ENCODE measurements at regions not wholly inside any gene's neighbourhood (a gene's known extent, or its start where the extent isn't known, plus 50 kb on each side); places are given as distances from the start of the nearest gene placed in this dataset.

DNA sequence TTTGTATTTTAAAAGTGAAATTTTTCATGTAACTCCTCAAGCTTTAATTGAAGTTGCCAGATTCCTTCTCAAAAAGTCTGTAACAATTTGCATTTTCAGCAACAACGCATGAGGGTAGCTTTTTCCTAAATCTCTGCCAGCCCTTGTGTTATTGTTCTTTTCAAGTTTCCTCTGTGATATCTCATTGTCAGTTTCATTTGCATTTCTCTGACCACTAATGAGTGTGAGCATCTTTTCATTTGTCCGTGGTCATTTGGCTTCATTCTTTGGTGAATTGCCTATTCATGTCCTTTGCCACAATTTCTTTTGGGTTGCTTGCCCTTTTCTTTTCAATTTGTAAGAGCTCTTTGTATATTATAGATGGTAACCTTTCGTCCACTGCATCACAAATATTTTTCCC, 68.0 kb upstream of the NKD1 start:
- H3K27ac ChIP-seq (ENCODE audit: low read depth in 1 of 2, low read length in 2 of 2) = no peak overlapping the region
- no peak for DNase-seq
- H3K4me3 ChIP-seq (replicated peaks in 1 of 3; ENCODE audit: low read depth in 2 of 3, low read length in 3 of 3) = no peak overlapping the region
- H3K9me3 ChIP-seq (replicated peaks in 1 of 2; ENCODE audit: control insufficient read depth in 1 of 2, insufficient read depth in 1 of 2, low read length in 2 of 2) = peaks cover 7 to 12% of the 10 kb centered on the region in 2 donors
- no peaks in the 10 kb centered on the region for H3K4me1 ChIP-seq (ENCODE audit: control insufficient read depth in 1 of 2, insufficient read depth in 2 of 2, low read length in 2 of 2)
- H3K36me3 ChIP-seq (replicated peaks in 1 of 2; ENCODE audit: control insufficient read depth in 1 of 2, insufficient read depth in 2 of 2, low read length in 2 of 2) = no peaks in the 10 kb centered on the region
- H3K4me3 Mint-ChIP-seq = no peak overlapping the region
- H3K27ac Mint-ChIP-seq = no peak overlapping the region
- no peak overlapping the region for H3K9ac ChIP-seq (ENCODE audit: insufficient read depth, low read length, poor library complexity, severe bottlenecking)
- TF ChIP-seq, protein P1, sequence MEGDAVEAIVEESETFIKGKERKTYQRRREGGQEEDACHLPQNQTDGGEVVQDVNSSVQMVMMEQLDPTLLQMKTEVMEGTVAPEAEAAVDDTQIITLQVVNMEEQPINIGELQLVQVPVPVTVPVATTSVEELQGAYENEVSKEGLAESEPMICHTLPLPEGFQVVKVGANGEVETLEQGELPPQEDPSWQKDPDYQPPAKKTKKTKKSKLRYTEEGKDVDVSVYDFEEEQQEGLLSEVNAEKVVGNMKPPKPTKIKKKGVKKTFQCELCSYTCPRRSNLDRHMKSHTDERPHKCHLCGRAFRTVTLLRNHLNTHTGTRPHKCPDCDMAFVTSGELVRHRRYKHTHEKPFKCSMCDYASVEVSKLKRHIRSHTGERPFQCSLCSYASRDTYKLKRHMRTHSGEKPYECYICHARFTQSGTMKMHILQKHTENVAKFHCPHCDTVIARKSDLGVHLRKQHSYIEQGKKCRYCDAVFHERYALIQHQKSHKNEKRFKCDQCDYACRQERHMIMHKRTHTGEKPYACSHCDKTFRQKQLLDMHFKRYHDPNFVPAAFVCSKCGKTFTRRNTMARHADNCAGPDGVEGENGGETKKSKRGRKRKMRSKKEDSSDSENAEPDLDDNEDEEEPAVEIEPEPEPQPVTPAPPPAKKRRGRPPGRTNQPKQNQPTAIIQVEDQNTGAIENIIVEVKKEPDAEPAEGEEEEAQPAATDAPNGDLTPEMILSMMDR (IDR thresholded peaks at IDR 0.05) = no peak
- no peak overlapping the region for H3K4me2 ChIP-seq (replicated peaks; ENCODE audit: extremely low read depth, low read length, poor library complexity, severe bottlenecking)
- H3K4me1 Mint-ChIP-seq = no peaks in the 10 kb centered on the region
- H2AFZ ChIP-seq (ENCODE audit: insufficient read depth, low read depth, low read length, poor library complexity, severe bottlenecking) = no peak overlapping the region
- H3K36me3 Mint-ChIP-seq = no peaks in the 10 kb centered on the region
- no peaks in the 10 kb centered on the region for H3K79me2 ChIP-seq (ENCODE audit: insufficient read depth, low read length)
- H3K27me3 Mint-ChIP-seq (ENCODE audit: low read depth in 3 of 3) = peaks cover 4 to 28% (median 8%) of the 10 kb centered on the region in 3 donors
- no peaks in the 10 kb centered on the region for H3K27me3 ChIP-seq (ENCODE audit: control insufficient read depth in 2 of 2, insufficient read depth in 2 of 2, low read length in 2 of 2)
- intact Hi-C loops (cut with micrococcal nuclease) = no loop called here
- no peaks in the 10 kb centered on the region for H4K20me1 ChIP-seq (ENCODE audit: insufficient read depth, low read length)
- WGBS (ENCODE audit: insufficient coverage) = 100% methylated on average over 1 of the region's 3 CpGs
- peaks cover 6 to 19% (median 13%) of the 10 kb centered on the region in 7 donors for H3K9me3 Mint-ChIP-seq

DNA sequence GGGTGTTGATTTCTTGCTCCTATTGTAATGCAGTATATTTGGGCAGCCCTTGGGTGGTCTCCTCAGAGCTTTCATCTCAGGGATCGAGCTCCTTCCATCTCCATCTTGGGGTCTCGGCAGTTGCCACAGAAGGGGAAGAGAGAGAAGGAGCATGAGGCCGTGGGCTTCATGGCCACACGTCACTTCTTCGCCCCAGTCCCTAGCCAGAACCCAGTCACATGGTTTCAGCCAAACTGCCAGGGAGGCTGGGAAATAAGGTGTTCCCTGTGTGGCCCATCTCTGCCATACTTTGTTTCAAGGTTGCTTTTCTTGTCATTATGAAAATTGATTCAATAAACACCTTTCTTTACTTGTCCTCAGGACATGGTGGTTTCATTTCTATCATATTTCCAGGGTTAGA, 68.4 kb upstream of the NKD1 start:
- H3K9me3 Mint-ChIP-seq = peaks cover 4 to 15% (median 8%) of the 10 kb centered on the region in 7 donors
- Histone ChIP-seq H3K4me1 (ENCODE audit: control insufficient read depth in 1 of 2, insufficient read depth in 2 of 2, low read length in 2 of 2) (no peaks in the 10 kb centered on the region), H3K9me3 (replicated peaks in 1 of 2; ENCODE audit: control insufficient read depth in 1 of 2, insufficient read depth in 1 of 2, low read length in 2 of 2) (peaks cover 5 to 8% of the 10 kb centered on the region in 2 donors), H3K9ac (ENCODE audit: insufficient read depth, low read length, poor library complexity, severe bottlenecking) (no peak overlapping the region), H2AFZ (ENCODE audit: insufficient read depth, low read depth, low read length, poor library complexity, severe bottlenecking) (no peak overlapping the region), H3K27ac (ENCODE audit: low read depth in 1 of 2, low read length in 2 of 2) (no peak overlapping the region), H3K4me3 (replicated peaks in 1 of 3; ENCODE audit: low read depth in 2 of 3, low read length in 3 of 3) (no peak overlapping the region), H3K4me2 (replicated peaks; ENCODE audit: extremely low read depth, low read length, poor library complexity, severe bottlenecking) (no peak overlapping the region), H3K36me3 (replicated peaks in 1 of 2; ENCODE audit: control insufficient read depth in 1 of 2, insufficient read depth in 2 of 2, low read length in 2 of 2) (no peaks in the 10 kb centered on the region), H3K79me2 (ENCODE audit: insufficient read depth, low read length) (no peaks in the 10 kb centered on the region), H3K27me3 (ENCODE audit: control insufficient read depth in 2 of 2, insufficient read depth in 2 of 2, low read length in 2 of 2) (no peaks in the 10 kb centered on the region), H4K20me1 (ENCODE audit: insufficient read depth, low read length) (no peaks in the 10 kb centered on the region)
- H3K4me3 Mint-ChIP-seq = no peak overlapping the region
- no peaks in the 10 kb centered on the region for H3K36me3 Mint-ChIP-seq
- H3K4me1 Mint-ChIP-seq = no peaks in the 10 kb centered on the region
- 92% methylated on average over 2 of the region's 5 CpGs for WGBS (ENCODE audit: insufficient coverage)
- peak overlapping the region in 1 of 7 donors; percentile 56 for H3K27ac Mint-ChIP-seq
- intact Hi-C loops (cut with micrococcal nuclease) = no loop called here
- no peak for DNase-seq
- H3K27me3 Mint-ChIP-seq (ENCODE audit: low read depth in 3 of 3) = peaks cover 4 to 24% (median 8%) of the 10 kb centered on the region in 3 donors
- TF ChIP-seq, protein P1 (IDR thresholded peaks at IDR 0.05) = no peak

All from CD14-positive monocyte (primary cell).